CD4-positive, alpha-beta T cell treated with Interleukin-21 for 1 hour (primary cell): ENCODE measurements at regions not wholly inside any gene's neighbourhood (a gene's known extent, or its start where the extent isn't known, plus 50 kb on each side); places are given as distances from the start of the nearest gene placed in this dataset.

ENCODE experiments used
- DNase-seq: peaks from one replicate; pipeline ENCODE4 v3.0.0-alpha.2; 2020

GRCh38 chr14:104431351-104431928, 148.1 kb upstream of the C14orf180 start:
- DNase-seq = no peak

GRCh38 chr14:104431929-104432541, 147.5 kb upstream of the C14orf180 start:
- DNase-seq = no peak

GRCh38 chr14:104432611-104433231, 146.8 kb upstream of the C14orf180 start:
- DNase-seq = no peak

GRCh38 chr14:104433401-104434213, 146.0 kb upstream of the C14orf180 start:
- no peak for DNase-seq

GRCh38 chr14:104434214-104435076, 145.1 kb upstream of the C14orf180 start:
- no peak for DNase-seq

GRCh38 chr14:104435147-104436046, 144.2 kb upstream of the C14orf180 start:
- DNase-seq = no peak

GRCh38 chr14:104436047-104436591, 143.4 kb upstream of the C14orf180 start:
- no peak for DNase-seq

GRCh38 chr14:104436741-104437701, 142.5 kb upstream of the C14orf180 start:
- DNase-seq = no peak

- no peak for DNase-seq
Measured at GRCh38 chr14:104437703-104438102, 141.9 kb upstream of the C14orf180 start.

- no peak for DNase-seq
Measured at GRCh38 chr14:104438166-104438887, 141.2 kb upstream of the C14orf180 start.

GRCh38 chr14:104439625-104440024, 139.9 kb upstream of the C14orf180 start:
- DNase-seq = no peak

GRCh38 chr14:104440297-104440956, 139.1 kb upstream of the C14orf180 start:
- no peak for DNase-seq

GRCh38 chr14:104441275-104442106, 138.1 kb upstream of the C14orf180 start:
- DNase-seq = no peak

- DNase-seq = no peak
Measured at GRCh38 chr14:104442107-104442551, 137.4 kb upstream of the C14orf180 start.

GRCh38 chr14:104442631-104443390, 136.8 kb upstream of the C14orf180 start:
- no peak for DNase-seq

- DNase-seq = no peak
Measured at GRCh38 chr14:104443391-104444158, 136.0 kb upstream of the C14orf180 start.
